ENCODE measurements at regions not wholly inside any gene's neighbourhood (a gene's known extent, or its start where the extent isn't known, plus 50 kb on each side); places are given as distances from the start of the nearest gene placed in this dataset.

DNA sequence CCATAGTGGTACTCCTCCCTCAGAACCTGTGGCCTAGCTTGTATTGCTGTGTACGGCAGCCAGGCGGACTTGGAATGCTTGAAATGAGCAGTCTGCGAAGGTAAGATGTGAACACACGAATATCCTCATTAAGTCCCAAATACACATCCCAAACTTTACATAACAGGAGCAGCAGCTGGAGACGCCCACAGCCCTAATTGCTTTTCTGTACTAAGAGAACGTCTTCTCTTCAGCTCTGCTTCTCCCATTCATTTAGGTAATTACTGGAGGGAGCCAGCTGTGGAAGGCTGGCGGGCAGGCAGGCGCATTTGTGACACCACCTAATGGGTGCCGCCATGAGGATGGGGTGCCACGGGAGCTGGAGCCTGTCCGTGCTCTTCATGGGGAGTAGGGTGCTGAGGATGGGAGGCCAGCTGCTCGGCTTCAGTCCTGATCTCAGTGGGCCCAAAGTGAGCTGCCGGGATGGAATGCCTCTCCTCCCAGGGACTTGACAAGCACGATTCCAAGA lies 66.6 kb upstream of the POU3F1 start:
- DNase-seq (ENCODE audit: extremely low read depth, low read depth, low spot score), result no peak

DNA sequence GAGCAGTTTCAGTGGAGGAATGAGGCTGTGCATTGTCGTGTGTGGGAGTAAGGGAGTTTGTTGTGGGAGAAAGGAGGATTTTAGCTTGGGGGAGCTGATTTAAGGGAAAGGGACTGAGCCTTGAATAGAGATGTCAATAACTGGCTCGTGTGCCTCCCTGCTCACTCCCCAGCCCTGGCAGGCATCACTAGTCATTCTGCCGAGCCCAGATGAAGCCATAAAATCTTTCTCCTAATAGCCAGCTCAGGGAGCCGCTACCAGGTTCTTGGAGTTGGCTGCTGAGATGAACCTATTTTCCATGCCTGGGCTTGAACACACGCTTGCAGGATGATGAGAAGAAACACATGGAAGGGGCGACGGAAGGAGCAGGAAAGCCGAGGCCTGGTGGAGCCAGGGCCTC lies 65.0 kb upstream of the POU3F1 start:
- no peak for DNase-seq (ENCODE audit: extremely low read depth, low read depth, low spot score)

DNA sequence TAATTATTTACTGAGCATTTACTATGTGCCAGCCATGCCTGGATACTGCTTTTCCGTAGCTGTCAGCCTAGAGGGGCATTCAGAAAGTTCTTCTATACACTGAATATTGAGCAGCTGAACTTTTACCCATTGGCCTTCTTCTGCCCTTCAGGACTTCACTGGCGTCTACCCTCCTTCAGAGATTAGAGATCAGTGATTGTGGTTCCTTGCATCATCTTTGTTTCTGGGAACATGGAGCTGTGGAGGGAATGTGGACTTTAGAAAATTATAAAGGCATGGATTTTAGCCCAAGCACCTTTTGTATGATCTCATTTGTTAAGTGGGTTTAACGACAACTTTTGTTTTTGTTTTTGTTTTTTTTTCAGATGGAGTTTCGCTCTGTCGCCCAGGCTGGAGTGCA lies 58.7 kb upstream of the POU3F1 start:
- no peak for DNase-seq (ENCODE audit: extremely low read depth, low read depth, low spot score)

DNA sequence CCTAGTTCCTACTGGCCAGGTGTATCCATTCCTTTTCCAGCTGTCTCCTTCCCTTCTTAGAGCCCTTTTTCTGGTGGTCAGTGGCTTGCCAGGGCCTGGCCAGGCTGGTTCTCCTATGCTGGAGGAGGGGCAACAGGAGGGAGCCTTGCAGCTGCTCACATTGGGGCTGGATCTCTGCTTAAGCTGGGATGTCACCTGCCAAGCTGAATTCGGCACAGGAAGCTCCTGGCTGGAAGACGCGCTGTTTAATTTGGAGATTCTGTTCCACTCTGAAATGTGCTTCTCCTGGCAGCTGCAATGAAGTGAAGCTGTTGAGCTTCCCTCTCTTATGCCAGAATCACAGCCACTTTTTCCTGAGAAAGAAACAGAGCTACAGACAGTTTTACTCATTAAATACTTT lies 56.0 kb upstream of the POU3F1 start:
- DNase-seq (ENCODE audit: extremely low read depth, low read depth, low spot score), result no peak

DNA sequence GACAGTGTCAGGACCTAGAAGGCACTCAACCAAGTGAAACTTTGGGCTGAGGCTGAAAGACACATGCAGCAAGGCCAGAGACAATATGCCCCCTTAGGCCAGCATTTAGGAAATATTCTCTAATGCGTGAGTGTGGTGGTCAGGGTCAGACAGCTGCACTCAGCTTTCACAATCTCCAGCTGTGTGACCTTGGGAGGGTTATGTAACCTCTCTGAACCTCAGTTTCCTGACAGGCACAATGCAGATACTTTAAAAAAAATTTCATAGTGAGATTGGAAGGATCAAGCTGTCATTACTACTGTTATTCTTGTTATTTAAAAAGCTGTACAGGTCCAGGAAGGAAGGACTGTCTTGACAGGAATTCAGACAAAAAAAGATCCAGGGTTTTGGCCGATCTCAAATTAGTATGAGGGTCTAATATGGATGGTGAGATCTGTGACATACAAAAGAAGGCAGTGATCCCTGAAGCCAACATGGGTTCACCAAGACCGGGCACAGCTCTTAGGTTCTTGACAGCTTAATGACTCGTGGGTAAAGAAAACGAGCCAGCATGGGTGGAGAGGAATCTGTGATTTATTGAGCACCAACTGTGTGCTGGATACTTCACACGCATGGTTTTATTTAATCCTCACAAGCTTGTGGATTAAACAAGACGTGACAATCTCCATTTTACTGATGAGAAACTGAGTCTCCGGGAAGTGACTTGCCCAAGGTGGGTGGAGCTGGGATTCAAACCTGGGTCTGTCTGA lies 54.6 kb upstream of the POU3F1 start:
- DNase-seq (ENCODE audit: extremely low read depth, low read depth, low spot score), result no peak

DNA sequence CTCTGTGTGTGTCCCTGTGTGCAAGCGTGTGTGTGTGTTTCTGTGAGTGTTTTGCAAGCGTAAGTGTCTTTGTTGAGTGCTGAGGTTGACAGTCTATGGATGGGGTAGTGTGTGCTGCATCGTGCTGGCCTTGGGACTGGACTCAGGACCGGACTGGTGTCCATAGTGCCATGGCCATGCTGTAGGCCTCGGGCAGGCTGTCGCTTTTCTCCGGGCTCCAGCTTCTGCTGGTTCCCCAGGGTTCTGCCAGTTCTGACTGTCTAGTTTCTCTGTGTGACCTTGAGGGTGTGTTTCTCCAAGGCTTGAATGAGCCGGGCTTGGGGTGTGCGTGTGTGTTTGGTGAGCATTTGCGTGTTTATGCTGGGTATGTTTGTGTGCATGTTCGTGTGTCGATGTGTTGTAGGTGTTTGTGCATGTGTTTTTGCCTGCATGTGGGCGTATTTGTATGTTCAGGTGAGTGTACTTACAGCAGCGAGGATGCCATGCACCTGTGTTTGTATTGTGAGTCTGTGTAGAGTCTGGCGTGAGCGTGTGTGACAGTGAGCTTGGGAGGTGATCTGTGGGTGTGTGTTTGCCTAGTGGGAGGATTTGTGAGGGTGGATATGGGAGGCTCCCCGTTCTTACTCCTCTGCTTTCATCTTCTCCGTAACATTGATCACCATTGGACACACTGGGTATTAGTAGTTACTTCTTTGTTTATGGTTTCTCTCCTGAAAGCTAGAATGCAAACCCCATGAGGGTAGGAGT lies 51.7 kb upstream of the POU3F1 start:
- DNase-seq (ENCODE audit: extremely low read depth, low read depth, low spot score), result no peak

DNA sequence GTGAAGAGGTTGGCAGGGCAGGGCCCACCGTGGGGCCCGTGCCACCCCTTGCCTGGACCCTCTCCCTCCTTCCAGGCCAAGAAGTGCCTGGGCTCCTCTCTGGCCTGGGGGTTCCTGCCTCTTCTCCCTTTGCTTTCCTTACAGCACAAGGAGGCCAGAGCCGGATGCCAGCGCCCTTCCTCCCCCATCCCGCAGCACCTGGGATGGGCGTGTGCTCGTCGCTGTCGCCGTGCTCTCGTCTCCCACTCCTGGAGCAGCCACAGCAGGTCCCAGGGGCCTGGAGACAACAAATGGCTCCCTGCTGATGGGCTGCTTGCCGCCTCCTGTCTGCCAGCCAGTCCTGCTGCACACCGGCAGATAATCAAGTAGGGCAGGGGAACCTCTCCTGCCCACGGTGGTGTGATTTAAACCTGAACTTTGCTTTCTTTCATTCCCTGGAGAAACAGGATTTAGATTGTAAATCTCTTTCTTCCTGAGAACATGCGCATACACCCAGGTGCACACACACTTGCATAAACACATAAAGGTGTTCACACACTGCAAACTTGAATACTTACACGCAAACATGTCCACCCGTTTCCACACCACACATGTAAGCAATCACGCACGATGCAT lies 50.8 kb upstream of the POU3F1 start:
- DNase-seq (ENCODE audit: extremely low read depth, low read depth, low spot score), result no peak
